HG03565 (cell line): ENCODE measurements at regions not wholly inside any gene's neighbourhood (a gene's known extent, or its start where the extent isn't known, plus 50 kb on each side); places are given as distances from the start of the nearest gene placed in this dataset.

Experiments used
- ATAC-seq: cut with Tn5 transposase; IDR thresholded peaks from one replicate; pipeline ENCODE4 v1.9.1; 2021; ENCODE audit warnings: mild to moderate bottlenecking, moderate library complexity; ENCODE audit not compliant: unreplicated experiment

GRCh38 chr7:35463751-35464150 lies 209.9 kb upstream of the TBX20 start:
- ATAC-seq = no peak

DNA sequence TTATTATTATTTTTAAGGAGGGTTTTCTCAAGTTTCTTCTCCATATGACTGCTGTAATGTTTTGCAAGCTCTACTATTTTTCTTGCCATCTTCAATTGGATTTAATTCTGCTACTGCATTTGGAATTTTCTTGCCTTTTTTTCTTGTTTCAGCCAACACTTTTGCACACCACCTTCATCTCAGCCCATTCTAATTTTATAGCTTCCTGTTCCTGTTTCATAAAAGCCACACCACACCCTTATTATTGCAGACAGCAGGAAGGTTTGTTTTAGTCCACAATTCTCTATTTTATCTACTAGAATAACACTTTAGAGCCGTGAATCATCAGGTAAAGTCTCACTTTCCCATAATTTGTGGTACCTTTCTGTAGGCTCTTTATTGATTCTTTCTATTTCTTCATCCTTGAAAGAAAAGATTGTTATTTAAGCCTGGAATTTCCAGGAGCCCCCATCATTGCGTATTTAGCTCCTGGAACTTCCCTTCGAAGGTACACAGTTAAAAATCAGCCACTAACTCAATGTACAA lies 209.3 kb upstream of the TBX20 start:
- ATAC-seq = no peak

- ATAC-seq = no peak
Measured at GRCh38 chr7:35454575-35455385, 200.9 kb upstream of the TBX20 start.

- no peak for ATAC-seq
Measured at GRCh38 chr7:35450456-35451214, 196.7 kb upstream of the TBX20 start.

- ATAC-seq = no peak
Measured at GRCh38 chr7:35448486-35448885, 194.6 kb upstream of the TBX20 start.

- no peak for ATAC-seq
Measured at GRCh38 chr7:35446091-35446490, 192.2 kb upstream of the TBX20 start.

GRCh38 chr7:35437619-35438275 lies 183.8 kb upstream of the TBX20 start:
- no peak for ATAC-seq

DNA sequence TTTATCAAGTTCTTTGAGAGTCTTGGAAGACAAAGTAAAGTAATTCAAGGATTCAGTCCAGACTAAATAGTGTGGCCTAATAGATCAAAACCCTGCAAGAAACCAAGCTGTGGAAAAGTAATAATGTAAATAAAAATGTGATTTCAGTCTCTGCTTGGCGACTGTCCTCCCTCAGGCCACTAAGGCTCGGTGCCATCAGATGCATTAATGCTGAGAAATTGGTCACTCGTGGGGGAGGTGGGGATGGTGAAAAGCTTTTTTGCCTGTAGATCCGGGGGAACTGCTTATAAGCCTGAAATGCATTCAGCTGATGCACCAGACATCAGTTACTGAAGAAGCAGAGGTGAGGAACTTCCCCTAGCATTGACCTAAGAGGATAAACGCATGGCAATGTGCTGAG lies 182.6 kb upstream of the TBX20 start:
- no peak for ATAC-seq

- no peak for ATAC-seq
Measured at GRCh38 chr7:35430547-35431153, 176.8 kb upstream of the TBX20 start.

DNA sequence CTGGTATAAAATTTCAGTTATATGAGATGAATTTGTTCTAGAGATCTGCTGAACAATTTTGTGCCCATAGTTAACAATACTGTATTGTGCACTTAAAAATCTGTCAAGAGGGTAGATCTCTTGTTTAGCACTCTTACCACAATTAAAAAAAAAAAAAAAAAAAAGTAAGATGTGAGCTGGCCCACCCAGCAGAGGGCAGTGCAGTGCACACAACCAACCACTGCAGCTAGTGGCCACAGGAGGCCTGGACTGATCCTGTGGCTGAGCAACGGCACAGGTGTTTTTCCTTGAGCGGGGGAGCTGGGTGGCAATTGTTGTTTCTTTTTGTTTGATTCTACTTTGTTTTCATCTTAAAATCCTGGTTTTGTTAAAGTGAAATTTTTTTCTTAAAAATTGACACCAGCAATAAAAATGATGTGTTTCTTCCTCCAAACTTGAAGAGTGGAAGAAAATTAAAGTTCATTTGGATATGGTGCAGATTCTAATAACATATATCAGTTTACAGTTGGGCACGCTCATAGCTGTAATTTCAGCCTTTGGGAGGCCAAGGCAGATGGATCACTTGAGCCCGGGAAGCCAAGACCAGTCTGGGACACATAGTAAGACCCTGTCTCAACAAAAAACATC lies 171.1 kb upstream of the TBX20 start:
- ATAC-seq = peak; percentile 73

DNA sequence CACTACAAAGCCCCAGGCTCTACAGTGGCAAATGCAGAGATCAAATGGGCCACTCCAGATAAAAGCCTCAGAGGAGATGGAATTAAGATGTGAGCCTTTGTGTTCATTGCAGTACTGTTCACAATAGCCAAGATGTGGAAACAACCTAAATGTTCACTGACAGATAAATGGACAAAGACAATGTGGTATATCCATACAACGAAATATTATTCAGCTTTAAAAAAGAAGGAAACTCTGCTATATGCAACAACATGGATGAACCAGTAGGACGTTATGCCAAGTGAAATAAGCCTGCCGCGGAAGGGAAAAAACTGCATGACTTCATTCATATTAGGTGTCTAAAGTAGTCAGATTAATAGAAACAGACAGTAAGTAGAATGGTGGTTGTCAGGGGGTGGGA lies 170.5 kb upstream of the TBX20 start:
- no peak for ATAC-seq

DNA sequence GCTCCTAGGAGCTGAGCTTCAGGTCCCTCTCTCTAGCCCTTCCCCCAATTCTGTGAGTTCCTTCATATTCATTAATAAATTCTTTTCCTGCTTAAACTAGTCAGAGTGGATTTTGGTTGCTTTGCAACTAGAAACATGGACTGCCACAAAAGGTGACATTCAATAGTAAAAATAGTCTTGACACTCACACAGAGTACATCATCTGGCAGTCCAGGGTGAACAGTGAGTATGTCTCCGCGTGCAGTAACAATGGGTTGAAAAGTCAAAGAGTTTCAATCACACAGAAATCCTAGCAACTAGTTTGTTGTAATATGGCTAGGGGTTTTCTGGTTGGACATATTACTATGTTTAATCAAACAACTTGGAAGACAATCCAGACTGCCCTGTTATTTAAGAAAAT lies 168.8 kb upstream of the TBX20 start:
- ATAC-seq = no peak

DNA sequence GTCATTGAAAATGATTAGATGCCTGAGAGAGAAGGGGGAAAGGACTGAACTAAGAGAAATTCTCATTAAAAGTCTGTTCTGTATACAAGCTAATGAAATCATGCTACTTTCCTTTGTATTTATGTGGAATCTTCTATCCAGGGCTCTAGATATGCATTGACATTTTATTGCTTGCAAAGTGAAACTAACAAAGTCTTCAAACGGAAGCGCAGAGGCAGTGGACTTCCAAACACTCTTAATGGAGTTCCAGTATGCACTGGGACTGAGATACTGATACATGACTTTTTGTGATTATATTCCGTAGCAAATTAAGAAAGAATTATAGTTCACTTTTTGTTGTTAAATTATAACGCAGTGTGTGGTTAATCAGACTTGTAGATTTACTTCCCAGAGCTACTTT lies 166.8 kb upstream of the TBX20 start:
- no peak for ATAC-seq

GRCh38 chr7:35419391-35419755 lies 165.5 kb upstream of the TBX20 start:
- ATAC-seq = no peak

DNA sequence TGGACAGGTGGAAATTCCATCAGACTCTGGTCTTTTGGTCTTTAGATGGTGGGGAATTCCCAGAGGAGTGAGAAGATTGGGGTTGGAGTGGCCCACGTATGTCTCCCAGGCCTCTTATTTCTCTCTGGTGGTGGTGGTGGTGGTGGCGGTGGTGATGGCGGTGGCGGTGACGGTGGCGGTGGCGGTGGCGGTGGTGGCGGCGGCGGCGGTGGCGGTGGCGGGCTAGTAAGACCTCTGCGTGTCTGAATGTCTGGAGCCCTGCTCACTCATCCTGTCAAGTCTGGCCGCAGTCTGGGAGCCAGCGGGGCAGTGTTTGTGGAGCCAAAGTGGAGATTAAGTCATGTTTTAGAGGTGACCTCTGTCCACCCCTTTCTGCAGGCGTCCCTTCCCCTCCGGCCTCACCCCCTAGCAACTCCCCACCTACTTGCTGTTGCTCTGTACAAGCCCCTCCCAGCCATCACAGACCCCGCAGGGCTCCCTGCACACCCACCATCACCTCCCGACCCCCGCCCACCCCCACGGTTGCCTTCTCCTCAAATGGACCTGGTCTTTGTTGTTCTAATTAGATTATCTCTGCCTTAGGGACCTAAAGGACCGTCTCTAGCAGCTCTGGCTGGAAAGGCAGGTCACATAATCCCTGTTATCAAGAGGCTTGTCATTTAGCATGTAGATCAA lies 165.0 kb upstream of the TBX20 start:
- no peak for ATAC-seq

GRCh38 chr7:35416568-35416967 lies 162.7 kb upstream of the TBX20 start:
- no peak for ATAC-seq

GRCh38 chr7:35415411-35415822 lies 161.5 kb upstream of the TBX20 start:
- no peak for ATAC-seq

- ATAC-seq = no peak
Measured at GRCh38 chr7:35411331-35411730, 157.4 kb upstream of the TBX20 start.

DNA sequence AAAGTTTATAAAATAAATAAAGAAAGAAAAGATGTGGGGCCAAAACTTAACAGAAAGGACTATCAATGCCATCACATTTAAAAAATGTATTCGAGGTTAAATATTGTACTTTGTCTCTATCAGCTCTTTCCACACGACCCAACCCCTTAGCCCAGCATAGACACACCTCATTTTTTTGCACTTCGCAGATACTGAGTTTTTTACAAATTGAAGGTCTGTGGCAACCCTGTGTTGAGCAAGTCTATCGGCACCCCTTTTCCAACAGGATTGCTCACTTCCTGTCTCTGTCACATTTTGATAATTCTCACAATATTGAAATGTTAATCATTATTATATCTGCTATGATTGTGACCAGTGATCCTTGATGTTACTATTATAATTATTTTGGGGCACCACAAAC lies 151.6 kb upstream of the TBX20 start:
- ATAC-seq = no peak

DNA sequence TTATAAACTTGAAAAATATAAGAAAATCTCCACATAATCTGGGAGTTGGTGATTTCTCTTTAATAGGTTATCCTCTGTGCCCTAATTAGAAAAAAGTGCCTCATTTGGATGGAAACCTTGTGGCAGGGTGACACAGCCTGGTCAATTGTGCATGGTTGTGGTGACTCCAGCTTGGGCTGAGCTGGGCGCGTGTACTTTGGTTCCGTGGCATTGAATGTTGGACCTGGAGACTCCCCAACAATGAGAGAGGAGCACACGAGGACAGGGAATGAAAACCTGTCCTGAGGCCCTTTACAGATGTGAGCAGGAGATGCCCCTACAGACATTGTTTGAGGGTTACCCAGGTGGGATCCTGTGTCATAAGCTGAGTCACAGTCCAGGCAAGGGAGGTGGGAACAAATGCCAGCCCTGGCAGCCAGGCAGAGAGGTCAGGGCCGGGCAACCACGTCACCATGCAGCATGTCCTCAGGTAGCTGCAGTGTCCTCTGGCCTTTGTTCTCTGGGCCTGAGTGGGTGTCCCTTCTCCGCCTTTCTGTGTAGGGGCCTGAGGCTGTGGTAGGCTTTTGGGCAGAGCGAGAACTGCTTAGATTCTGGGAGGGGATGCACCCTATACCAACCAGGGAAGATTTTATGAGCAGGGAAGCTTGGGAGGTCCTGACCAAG lies 147.4 kb upstream of the TBX20 start:
- no peak for ATAC-seq
